ENCODE measurements at regions not wholly inside any gene's neighbourhood (a gene's known extent, or its start where the extent isn't known, plus 50 kb on each side); places are given as distances from the start of the nearest gene placed in this dataset.

- TF ChIP-seq TSHZ2 (CRISPR knock-in tag; IDR thresholded peaks at IDR 0.05) (no peak), TOX (CRISPR knock-in tag; IDR thresholded peaks at IDR 0.05; ENCODE audit: borderline replicate concordance) (no peak), RARB (CRISPR knock-in tag; IDR thresholded peaks at IDR 0.05) (no peak), ARNTL (CRISPR knock-in tag; IDR thresholded peaks at IDR 0.05; ENCODE audit: borderline replicate concordance, low read depth) (no peak)
Measured at GRCh38 chr1:38522915-38523567, 336.5 kb downstream of the RRAGC start (continued).

GRCh38 chr1:38516560-38516959 is 343.0 kb downstream of the RRAGC start:
- no peak for ATAC-seq
- TF ChIP-seq POU6F1 (CRISPR knock-in tag; IDR thresholded peaks at IDR 0.05; ENCODE audit: borderline replicate concordance, low read depth) = no peak
- no peak for TF ChIP-seq ESRRG (CRISPR knock-in tag; IDR thresholded peaks at IDR 0.05)
- TF ChIP-seq CREB5 (CRISPR knock-in tag; IDR thresholded peaks at IDR 0.05; ENCODE audit: low read depth) = no peak
- TF ChIP-seq ZNF565 (CRISPR knock-in tag; conservative IDR thresholded peaks at IDR 0.05; ENCODE audit: low read depth) = no peak
- TF ChIP-seq TCF4 (CRISPR knock-in tag; IDR thresholded peaks at IDR 0.05; ENCODE audit: borderline replicate concordance) = no peak
- no peak for TF ChIP-seq CSDC2 (CRISPR knock-in tag; IDR thresholded peaks at IDR 0.05)
- TF ChIP-seq PPARA (CRISPR knock-in tag; IDR thresholded peaks at IDR 0.05; ENCODE audit: borderline replicate concordance) = no peak
- no peak for TF ChIP-seq ZNF70 (CRISPR knock-in tag; IDR thresholded peaks at IDR 0.05)
- TF ChIP-seq ZNF8 (CRISPR knock-in tag; IDR thresholded peaks at IDR 0.05) = no peak
- no peak for TF ChIP-seq BACH2 (CRISPR knock-in tag; IDR thresholded peaks at IDR 0.05; ENCODE audit: borderline replicate concordance)
- no peak for TF ChIP-seq SNAI2 (CRISPR knock-in tag; IDR thresholded peaks at IDR 0.05)
- no peak for TF ChIP-seq ZC3H10 (CRISPR knock-in tag; IDR thresholded peaks at IDR 0.05)
- no peak for TF ChIP-seq TOX (CRISPR knock-in tag; IDR thresholded peaks at IDR 0.05; ENCODE audit: borderline replicate concordance)
- no peak for TF ChIP-seq PATZ1 (CRISPR knock-in tag; IDR thresholded peaks at IDR 0.05; ENCODE audit: borderline replicate concordance)
- no peak for TF ChIP-seq TSHZ2 (CRISPR knock-in tag; IDR thresholded peaks at IDR 0.05)
- no peak for TF ChIP-seq RARB (CRISPR knock-in tag; IDR thresholded peaks at IDR 0.05)

- no peak for ATAC-seq
- TF ChIP-seq TSHZ2 (CRISPR knock-in tag; IDR thresholded peaks at IDR 0.05) = no peak
- no peak for TF ChIP-seq CSRNP3 (CRISPR knock-in tag; IDR thresholded peaks at IDR 0.05)
- TF ChIP-seq PATZ1 (CRISPR knock-in tag; IDR thresholded peaks at IDR 0.05; ENCODE audit: borderline replicate concordance) = no peak
- TF ChIP-seq ZFP30 (CRISPR knock-in tag; IDR thresholded peaks at IDR 0.05) = no peak
- TF ChIP-seq ZC3H10 (CRISPR knock-in tag; IDR thresholded peaks at IDR 0.05) = no peak
- no peak for TF ChIP-seq OSR1 (CRISPR knock-in tag; IDR thresholded peaks at IDR 0.05)
- no peak for TF ChIP-seq ARNTL (CRISPR knock-in tag; IDR thresholded peaks at IDR 0.05; ENCODE audit: borderline replicate concordance, low read depth)
Measured at GRCh38 chr1:38512789-38513188, 346.8 kb downstream of the RRAGC start.

All from SK-N-SH treated with all-trans-retinoic acid at 6 μM for 48 hours (cell line).